ENCODE measurements at regions not wholly inside any gene's neighbourhood (a gene's known extent, or its start where the extent isn't known, plus 50 kb on each side); places are given as distances from the start of the nearest gene placed in this dataset.

GRCh38 chr2:49262801-49263560 is 108.7 kb upstream of the FSHR start:
- TF ChIP-seq FOXP2 (optimal IDR thresholded peaks at IDR 0.05; ENCODE audit: control extremely low read depth, extremely low read length, insufficient read depth) (no peak), POLR2AphosphoS5 (IDR thresholded peaks at IDR 0.05; ENCODE audit: borderline replicate concordance, low read depth, low read length) (no peak)
- Histone ChIP-seq H3K36me3 (ENCODE audit: insufficient read depth, low read length) (no peaks in the 10 kb centered on the region), H3K27ac (no peak overlapping the region), H3K9me3 (ENCODE audit: low read depth, low read length) (no peaks in the 10 kb centered on the region), H3K4me3 (no peak overlapping the region), H3K9ac (ENCODE audit: insufficient read length) (no peak overlapping the region)
- DNase-seq (ENCODE audit: low read depth, low spot score) = no peak

- no peak overlapping the region for H3K9ac ChIP-seq (ENCODE audit: insufficient read length)
- H3K36me3 ChIP-seq (ENCODE audit: insufficient read depth, low read length) = no peaks in the 10 kb centered on the region
- H3K4me3 ChIP-seq = no peak overlapping the region
- no peak for TF ChIP-seq FOXP2 (optimal IDR thresholded peaks at IDR 0.05; ENCODE audit: control extremely low read depth, extremely low read length, insufficient read depth)
- no peak for TF ChIP-seq EZH2 (IDR thresholded peaks at IDR 0.05)
- no peak for TF ChIP-seq POLR2AphosphoS5 (IDR thresholded peaks at IDR 0.05; ENCODE audit: borderline replicate concordance, low read depth, low read length)
- H3K27ac ChIP-seq = no peak overlapping the region
- H3K9me3 ChIP-seq (ENCODE audit: low read depth, low read length) = no peaks in the 10 kb centered on the region
- no peak for DNase-seq (ENCODE audit: low read depth, low spot score)
Measured at GRCh38 chr2:49261781-49262180, 107.5 kb upstream of the FSHR start.

GRCh38 chr2:49260979-49261538 is 106.7 kb upstream of the FSHR start:
- Histone ChIP-seq H3K9ac (ENCODE audit: insufficient read length) (no peak overlapping the region), H3K27ac (no peak overlapping the region), H3K4me3 (no peak overlapping the region), H3K36me3 (ENCODE audit: insufficient read depth, low read length) (no peaks in the 10 kb centered on the region), H3K9me3 (ENCODE audit: low read depth, low read length) (no peaks in the 10 kb centered on the region)
- TF ChIP-seq EZH2 (IDR thresholded peaks at IDR 0.05) = no peak
- TF ChIP-seq FOXP2 (optimal IDR thresholded peaks at IDR 0.05; ENCODE audit: control extremely low read depth, extremely low read length, insufficient read depth) = no peak
- TF ChIP-seq POLR2AphosphoS5 (IDR thresholded peaks at IDR 0.05; ENCODE audit: borderline replicate concordance, low read depth, low read length) = no peak
- DNase-seq (ENCODE audit: low read depth, low spot score) = no peak

- H3K36me3 ChIP-seq (ENCODE audit: insufficient read depth, low read length) = no peaks in the 10 kb centered on the region
- TF ChIP-seq FOXP2 (optimal IDR thresholded peaks at IDR 0.05; ENCODE audit: control extremely low read depth, extremely low read length, insufficient read depth) = no peak
- TF ChIP-seq POLR2AphosphoS5 (IDR thresholded peaks at IDR 0.05; ENCODE audit: borderline replicate concordance, low read depth, low read length) = no peak
- no peak for TF ChIP-seq EZH2 (IDR thresholded peaks at IDR 0.05)
- H3K9ac ChIP-seq (ENCODE audit: insufficient read length) = no peak overlapping the region
- no peak overlapping the region for H3K27ac ChIP-seq
- DNase-seq (ENCODE audit: low read depth, low spot score) = no peak
- no peaks in the 10 kb centered on the region for H3K9me3 ChIP-seq (ENCODE audit: low read depth, low read length)
- H3K4me3 ChIP-seq = no peak overlapping the region
Measured at GRCh38 chr2:49259926-49260325, 105.6 kb upstream of the FSHR start.

- H3K36me3 ChIP-seq (ENCODE audit: insufficient read depth, low read length) = no peaks in the 10 kb centered on the region
- H3K9ac ChIP-seq (ENCODE audit: insufficient read length) = no peak overlapping the region
- no peak for TF ChIP-seq FOXP2 (optimal IDR thresholded peaks at IDR 0.05; ENCODE audit: control extremely low read depth, extremely low read length, insufficient read depth)
- TF ChIP-seq EZH2 (IDR thresholded peaks at IDR 0.05) = no peak
- no peak for TF ChIP-seq POLR2AphosphoS5 (IDR thresholded peaks at IDR 0.05; ENCODE audit: borderline replicate concordance, low read depth, low read length)
- H3K27ac ChIP-seq = no peak overlapping the region
- H3K4me3 ChIP-seq = no peak overlapping the region
- H3K9me3 ChIP-seq (ENCODE audit: low read depth, low read length) = no peaks in the 10 kb centered on the region
- DNase-seq (ENCODE audit: low read depth, low spot score) = no peak
Measured at GRCh38 chr2:49255409-49255971, 101.2 kb upstream of the FSHR start.

GRCh38 chr2:49254401-49254800 is 100.1 kb upstream of the FSHR start:
- Histone ChIP-seq H3K9me3 (ENCODE audit: low read depth, low read length) (no peaks in the 10 kb centered on the region), H3K9ac (ENCODE audit: insufficient read length) (no peak overlapping the region), H3K36me3 (ENCODE audit: insufficient read depth, low read length) (no peaks in the 10 kb centered on the region), H3K4me3 (no peak overlapping the region), H3K27ac (no peak overlapping the region)
- no peak for TF ChIP-seq FOXP2 (optimal IDR thresholded peaks at IDR 0.05; ENCODE audit: control extremely low read depth, extremely low read length, insufficient read depth)
- no peak for TF ChIP-seq POLR2AphosphoS5 (IDR thresholded peaks at IDR 0.05; ENCODE audit: borderline replicate concordance, low read depth, low read length)
- no peak for TF ChIP-seq EZH2 (IDR thresholded peaks at IDR 0.05)
- DNase-seq (ENCODE audit: low read depth, low spot score) = no peak

- no peaks in the 10 kb centered on the region for H3K36me3 ChIP-seq (ENCODE audit: insufficient read depth, low read length)
- no peak overlapping the region for H3K9ac ChIP-seq (ENCODE audit: insufficient read length)
- H3K27ac ChIP-seq = no peak overlapping the region
- no peak overlapping the region for H3K4me3 ChIP-seq
- H3K9me3 ChIP-seq (ENCODE audit: low read depth, low read length) = no peaks in the 10 kb centered on the region
- no peak for TF ChIP-seq FOXP2 (optimal IDR thresholded peaks at IDR 0.05; ENCODE audit: control extremely low read depth, extremely low read length, insufficient read depth)
- TF ChIP-seq POLR2AphosphoS5 (IDR thresholded peaks at IDR 0.05; ENCODE audit: borderline replicate concordance, low read depth, low read length) = no peak
- TF ChIP-seq EZH2 (IDR thresholded peaks at IDR 0.05) = no peak
- DNase-seq (ENCODE audit: low read depth, low spot score) = no peak
Measured at GRCh38 chr2:49251766-49252165, 97.5 kb upstream of the FSHR start.

GRCh38 chr2:49251251-49251650 is 96.9 kb upstream of the FSHR start:
- Histone ChIP-seq H3K36me3 (ENCODE audit: insufficient read depth, low read length) (no peaks in the 10 kb centered on the region), H3K9me3 (ENCODE audit: low read depth, low read length) (no peaks in the 10 kb centered on the region), H3K9ac (ENCODE audit: insufficient read length) (no peak overlapping the region), H3K27ac (no peak overlapping the region), H3K4me3 (no peak overlapping the region)
- DNase-seq (ENCODE audit: low read depth, low spot score) = no peak
- TF ChIP-seq FOXP2 (optimal IDR thresholded peaks at IDR 0.05; ENCODE audit: control extremely low read depth, extremely low read length, insufficient read depth) = no peak
- no peak for TF ChIP-seq POLR2AphosphoS5 (IDR thresholded peaks at IDR 0.05; ENCODE audit: borderline replicate concordance, low read depth, low read length)
- TF ChIP-seq EZH2 (IDR thresholded peaks at IDR 0.05) = no peak

Data from SK-N-MC (cell line).